ENCODE measurements at regions not wholly inside any gene's neighbourhood (a gene's known extent, or its start where the extent isn't known, plus 50 kb on each side); places are given as distances from the start of the nearest gene placed in this dataset.

DNA sequence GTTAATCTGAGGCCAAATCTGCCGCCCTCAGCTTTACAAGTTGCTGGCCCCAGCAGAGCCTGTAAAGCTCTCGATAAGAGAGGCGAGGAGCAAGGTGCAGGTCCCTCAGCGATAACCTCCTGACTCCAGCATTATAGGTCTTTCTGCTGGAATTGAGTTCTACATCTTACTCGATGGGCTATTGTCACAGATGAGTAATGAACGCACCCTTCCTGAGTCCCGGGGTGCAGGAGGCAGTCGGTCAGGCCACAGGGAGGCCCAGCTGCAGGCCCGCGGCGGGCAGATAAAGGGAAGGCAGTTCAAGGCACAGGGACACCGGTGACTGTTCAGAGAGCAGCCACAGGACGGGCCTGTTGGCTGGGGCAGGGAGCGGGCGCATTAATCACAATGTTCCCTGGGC is 157.6 kb upstream of the OBI1 start:
- H3K27me3 Mint-ChIP-seq (ENCODE audit: low read depth) = no peaks in the 10 kb centered on the region
- no peaks in the 10 kb centered on the region for H3K9me3 Mint-ChIP-seq
- no peak overlapping the region for H3K27ac Mint-ChIP-seq (ENCODE audit: unreplicated experiment)
- no peaks in the 10 kb centered on the region for H3K4me1 Mint-ChIP-seq
- H3K36me3 Mint-ChIP-seq (ENCODE audit: low read depth) = no peaks in the 10 kb centered on the region
- no peak for DNase-seq (ENCODE audit: low read depth, low spot score)
- H3K4me3 Mint-ChIP-seq = no peak overlapping the region
- TF ChIP-seq, protein P1, sequence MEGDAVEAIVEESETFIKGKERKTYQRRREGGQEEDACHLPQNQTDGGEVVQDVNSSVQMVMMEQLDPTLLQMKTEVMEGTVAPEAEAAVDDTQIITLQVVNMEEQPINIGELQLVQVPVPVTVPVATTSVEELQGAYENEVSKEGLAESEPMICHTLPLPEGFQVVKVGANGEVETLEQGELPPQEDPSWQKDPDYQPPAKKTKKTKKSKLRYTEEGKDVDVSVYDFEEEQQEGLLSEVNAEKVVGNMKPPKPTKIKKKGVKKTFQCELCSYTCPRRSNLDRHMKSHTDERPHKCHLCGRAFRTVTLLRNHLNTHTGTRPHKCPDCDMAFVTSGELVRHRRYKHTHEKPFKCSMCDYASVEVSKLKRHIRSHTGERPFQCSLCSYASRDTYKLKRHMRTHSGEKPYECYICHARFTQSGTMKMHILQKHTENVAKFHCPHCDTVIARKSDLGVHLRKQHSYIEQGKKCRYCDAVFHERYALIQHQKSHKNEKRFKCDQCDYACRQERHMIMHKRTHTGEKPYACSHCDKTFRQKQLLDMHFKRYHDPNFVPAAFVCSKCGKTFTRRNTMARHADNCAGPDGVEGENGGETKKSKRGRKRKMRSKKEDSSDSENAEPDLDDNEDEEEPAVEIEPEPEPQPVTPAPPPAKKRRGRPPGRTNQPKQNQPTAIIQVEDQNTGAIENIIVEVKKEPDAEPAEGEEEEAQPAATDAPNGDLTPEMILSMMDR (conservative IDR thresholded peaks at IDR 0.05) = no peak

DNA sequence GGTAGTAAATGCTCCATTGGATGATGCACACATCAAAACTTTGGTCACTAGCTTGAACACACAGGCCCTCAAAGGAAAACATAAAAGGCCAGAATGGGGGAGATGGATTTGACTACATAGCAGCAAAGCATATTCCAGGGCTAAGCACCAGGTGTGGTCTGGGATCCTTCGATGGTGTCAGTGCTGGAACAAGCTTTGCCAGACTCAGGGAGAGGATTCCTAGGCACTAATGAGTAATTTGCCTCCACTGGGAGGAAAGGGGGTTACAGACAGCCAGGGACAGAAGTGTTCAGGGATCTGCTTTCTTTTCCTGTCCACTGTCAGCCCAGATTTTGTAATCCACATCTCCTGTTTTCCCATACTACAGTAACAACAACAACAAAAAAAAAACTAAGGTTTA is 157.2 kb upstream of the OBI1 start:
- TF ChIP-seq, protein P1 (conservative IDR thresholded peaks at IDR 0.05) = no peak
- Mint-ChIP-seq H3K9me3 (no peaks in the 10 kb centered on the region), H3K4me1 (no peaks in the 10 kb centered on the region), H3K27ac (ENCODE audit: unreplicated experiment) (no peak overlapping the region), H3K36me3 (ENCODE audit: low read depth) (no peaks in the 10 kb centered on the region), H3K27me3 (ENCODE audit: low read depth) (no peaks in the 10 kb centered on the region), H3K4me3 (no peak overlapping the region)
- DNase-seq (ENCODE audit: low read depth, low spot score) = no peak

DNA sequence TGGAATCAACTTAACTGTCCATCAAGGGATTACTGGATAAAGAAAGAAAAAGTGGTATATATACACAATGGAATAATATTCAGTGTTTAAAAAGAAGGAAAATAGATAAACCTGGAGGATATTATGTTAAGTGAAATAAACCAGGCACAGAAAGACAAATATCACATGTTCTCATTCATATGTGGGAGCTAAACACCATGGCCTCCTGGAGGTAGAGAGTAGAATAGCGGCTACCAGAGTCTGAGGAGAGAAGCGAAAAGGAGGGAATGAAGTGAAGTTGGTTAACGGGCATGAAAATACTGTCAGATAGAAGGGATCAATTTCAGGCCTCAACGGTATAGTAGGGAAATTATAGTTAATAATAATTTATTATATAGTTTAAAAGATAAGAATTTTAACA is 147.5 kb upstream of the OBI1 start:
- Mint-ChIP-seq H3K4me1 (no peaks in the 10 kb centered on the region), H3K27me3 (ENCODE audit: low read depth) (no peaks in the 10 kb centered on the region), H3K4me3 (no peak overlapping the region), H3K9me3 (peaks cover 9% of the 10 kb centered on the region), H3K27ac (ENCODE audit: unreplicated experiment) (no peak overlapping the region), H3K36me3 (ENCODE audit: low read depth) (no peaks in the 10 kb centered on the region)
- DNase-seq (ENCODE audit: low read depth, low spot score) = no peak
- TF ChIP-seq, protein P1 (conservative IDR thresholded peaks at IDR 0.05) = peak; percentile 46

DNA sequence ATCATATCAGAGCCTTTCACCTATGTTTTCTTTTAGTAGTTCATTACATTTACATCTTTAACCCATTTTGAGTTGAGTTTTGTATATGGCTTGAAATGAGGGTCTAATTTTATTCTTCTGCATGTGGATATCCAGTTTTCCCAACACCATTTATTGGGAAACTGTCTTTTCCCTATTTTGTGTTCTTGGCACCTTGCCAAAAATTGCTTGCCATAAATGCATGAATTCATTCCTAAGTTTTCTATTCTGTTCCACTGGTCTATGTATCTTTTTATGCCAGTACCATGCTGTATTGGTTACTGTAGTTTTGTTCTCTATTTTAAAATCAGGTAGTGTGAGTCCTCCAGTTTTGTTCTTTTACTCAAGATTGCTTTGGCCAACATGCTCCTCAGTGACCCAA is 144.0 kb upstream of the OBI1 start:
- Mint-ChIP-seq H3K9me3 (peaks cover 13% of the 10 kb centered on the region), H3K36me3 (ENCODE audit: low read depth) (no peaks in the 10 kb centered on the region), H3K4me3 (no peak overlapping the region), H3K4me1 (no peaks in the 10 kb centered on the region), H3K27ac (ENCODE audit: unreplicated experiment) (no peak overlapping the region), H3K27me3 (ENCODE audit: low read depth) (peaks cover 2% of the 10 kb centered on the region)
- DNase-seq (ENCODE audit: low read depth, low spot score) = no peak
- TF ChIP-seq, protein P1 (conservative IDR thresholded peaks at IDR 0.05) = no peak

DNA sequence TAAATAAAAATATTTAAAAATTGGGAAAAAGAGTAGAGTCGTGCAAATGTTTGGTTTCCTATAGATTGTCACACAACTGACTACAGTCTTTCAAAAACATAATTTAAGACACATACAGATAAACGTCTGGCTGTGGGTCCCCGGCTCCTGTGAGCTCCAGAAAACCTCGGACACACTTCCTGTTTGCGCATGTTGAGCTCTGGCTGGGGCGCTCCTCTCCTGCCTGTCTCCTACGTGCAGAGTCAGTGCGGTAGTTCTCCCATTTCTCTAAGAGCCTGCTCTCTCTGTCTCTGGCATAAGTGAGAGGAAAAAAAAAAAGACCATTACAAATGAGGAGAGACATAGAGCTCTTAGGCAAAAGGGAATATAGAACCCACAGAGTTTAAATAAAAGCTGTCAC is 128.2 kb upstream of the OBI1 start:
- Mint-ChIP-seq H3K4me1 (peaks cover 21% of the 10 kb centered on the region), H3K27me3 (ENCODE audit: low read depth) (no peaks in the 10 kb centered on the region), H3K27ac (ENCODE audit: unreplicated experiment) (no peak overlapping the region), H3K9me3 (no peaks in the 10 kb centered on the region), H3K36me3 (ENCODE audit: low read depth) (no peaks in the 10 kb centered on the region), H3K4me3 (no peak overlapping the region)
- DNase-seq (ENCODE audit: low read depth, low spot score) = no peak
- TF ChIP-seq, protein P1 (conservative IDR thresholded peaks at IDR 0.05) = no peak

DNA sequence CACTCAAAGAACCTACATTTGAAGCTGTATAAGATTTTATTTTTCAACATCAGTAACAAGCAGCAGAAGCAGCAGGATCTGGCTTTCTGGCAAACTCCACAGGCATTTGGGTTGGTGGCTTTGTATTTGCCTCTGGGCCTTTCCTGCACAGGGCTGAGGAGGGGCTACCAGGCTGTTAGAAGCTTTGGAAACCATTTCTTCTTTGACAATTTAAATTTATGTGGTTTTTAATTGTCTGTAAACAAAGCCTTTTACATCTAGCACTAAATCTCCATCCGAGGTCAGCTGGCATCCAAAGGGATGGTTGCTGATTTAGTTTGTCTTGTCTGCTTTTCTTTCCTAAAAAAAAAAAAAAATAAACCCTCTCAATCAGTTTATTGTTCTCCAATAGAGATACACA is 127.5 kb upstream of the OBI1 start:
- Mint-ChIP-seq H3K36me3 (ENCODE audit: low read depth) (no peaks in the 10 kb centered on the region), H3K4me1 (peaks cover 21% of the 10 kb centered on the region), H3K27me3 (ENCODE audit: low read depth) (no peaks in the 10 kb centered on the region)

More for the DNA sequence above, 127.5 kb upstream of the OBI1 start:
- H3K4me3 Mint-ChIP-seq = no peak overlapping the region
- H3K27ac Mint-ChIP-seq (ENCODE audit: unreplicated experiment) = no peak overlapping the region
- H3K9me3 Mint-ChIP-seq = no peaks in the 10 kb centered on the region
- TF ChIP-seq, protein P1 (conservative IDR thresholded peaks at IDR 0.05) = no peak
- no peak for DNase-seq (ENCODE audit: low read depth, low spot score)
